GM12878 (cell line): ENCODE measurements at regions not wholly inside any gene's neighbourhood (a gene's known extent, or its start where the extent isn't known, plus 50 kb on each side); places are given as distances from the start of the nearest gene placed in this dataset.

Experiments used
- ATAC-seq: fragments of 200-7000 bp; cut with Tn5 transposase; 3 replicates; pipeline ENCODE4 v1.9.1; 2020; ENCODE audit warnings: mild to moderate bottlenecking, moderate library complexity
- BruUV-seq: library from RNA; stranded (reverse); fragments of 400-500 nt; replicated peaks from 2 replicates; lab custom pipeline; 2021; lab: Mats Ljungman, UMichigan
- CTCF ChIA-PET: fragments of 300-600 bp; sonication (Branson Sonifier 250); formaldehyde crosslinking; extraction: SDS; loops from one replicate; lab custom pipeline; 2021; ENCODE audit warnings: inconsistent platforms; lab: Yijun Ruan, JAX
- POLR2A ChIA-PET: fragments of 350-600 bp; formaldehyde crosslinking; extraction: SDS; loops from one replicate; lab custom pipeline; 2021; ENCODE audit warnings: inconsistent platforms; lab: Charles Lee
- RAD21 ChIA-PET: fragments of 300-600 bp; sonication (Branson Sonifier 250); formaldehyde crosslinking; loops from one replicate; lab custom pipeline; 2023; ENCODE audit warnings: antibody characterized with exemption; ENCODE audit not compliant: unreplicated experiment; lab: Charles Lee
- SMC1A ChIA-PET: fragments of 300-600 bp; sonication (Branson Sonifier 250); formaldehyde crosslinking; loops from one replicate; lab custom pipeline; 2023; ENCODE audit not compliant: unreplicated experiment, uncharacterized antibody; lab: Charles Lee
- DNase-seq: peaks from one replicate; pipeline ENCODE4 v3.0.0-alpha.2; 2011; ENCODE audit warnings: low read depth, low spot score
- FAIRE-seq: peaks from 3 replicates; lab custom pipeline; 2011; peaks lifted over from hg19 to GRCh38; lab: Jason Lieb, UNC
- H2AFZ ChIP-seq: 2 replicates; pipeline ENCODE4 v1.6.0; 2011; ENCODE audit warnings: low read depth, low read length, control low read depth; ENCODE audit not compliant: control insufficient read depth
- H3K27ac ChIP-seq: 2 replicates; pipeline ENCODE4 v1.5.1; 2011; ENCODE audit warnings: control low read depth; ENCODE audit not compliant: control insufficient read depth, insufficient read depth
- H3K27me3 ChIP-seq, 2 experiments: replicated peaks in 1 of 2; 2 replicates each; pipeline versions ENCODE4 v1.6.0 to v1.6.1; 2011; ENCODE audit warnings: low read length in 1 of 2; ENCODE audit not compliant: control insufficient read depth in 2 of 2, insufficient read depth in 2 of 2
- H3K36me3 ChIP-seq, 2 experiments: 2 replicates each; pipeline ENCODE4 v1.5.1; 2011; ENCODE audit warnings: low read length in 1 of 2; ENCODE audit not compliant: control insufficient read depth in 2 of 2, insufficient read depth in 2 of 2
- H3K4me1 ChIP-seq: 2 replicates; pipeline ENCODE4 v1.6.1; 2011; ENCODE audit warnings: mild to moderate bottlenecking, low read length, moderate library complexity, mixed read lengths; ENCODE audit not compliant: control insufficient read depth, insufficient read depth
- H3K4me2 ChIP-seq: 2 replicates; pipeline ENCODE4 v1.6.0; 2011; ENCODE audit warnings: control low read depth; ENCODE audit not compliant: control insufficient read depth, insufficient read depth
- H3K4me3 ChIP-seq: fragments of 200-600 bp; sonication (generic); 2 replicates; pipeline ENCODE4 v1.5.1; 2016
- H3K79me2 ChIP-seq: 2 replicates; pipeline ENCODE4 v1.6.0; 2011; ENCODE audit warnings: low read length; ENCODE audit not compliant: control insufficient read depth, insufficient read depth
- H3K9ac ChIP-seq: 2 replicates; pipeline ENCODE4 v1.8.0; 2011; ENCODE audit warnings: low read length, control low read depth, mixed read lengths; ENCODE audit not compliant: control insufficient read depth, insufficient read depth
- H3K9me3 ChIP-seq: replicated peaks from 3 replicates; pipeline ENCODE4 v1.5.1; 2011; ENCODE audit warnings: mild to moderate bottlenecking, low read length; ENCODE audit not compliant: control insufficient read depth, insufficient read depth
- H4K20me1 ChIP-seq: 2 replicates; pipeline ENCODE4 v1.6.0; 2011; ENCODE audit not compliant: control insufficient read depth, insufficient read depth
- ASH2L ChIP-seq: fragments of 300-600, 200-600 bp; sonication (generic); IDR thresholded peaks from 2 replicates; pipeline ENCODE4 v1.6.1; 2017; ENCODE audit warnings: low read depth, mild to moderate bottlenecking, borderline replicate concordance
- BCL11A ChIP-seq: IDR thresholded peaks from 2 replicates; pipeline ENCODE4 v1.6.1; 2011; ENCODE audit warnings: low read depth, low read length
- CBFB ChIP-seq: IDR thresholded peaks from 2 replicates; pipeline ENCODE4 v1.6.1; 2016; ENCODE audit warnings: antibody characterized with exemption, low read depth
- CHD2 ChIP-seq: IDR thresholded peaks from 2 replicates; pipeline ENCODE4 v1.6.1; 2011; ENCODE audit warnings: low read depth, low read length, improper control_type of control experiment, borderline replicate concordance
- FOXM1 ChIP-seq: IDR thresholded peaks from 2 replicates; pipeline ENCODE4 v1.6.1; 2012; ENCODE audit warnings: low read depth, mild to moderate bottlenecking, inconsistent platforms, low read length, moderate library complexity
- KDM1A ChIP-seq: fragments of 200-600 bp; sonication (generic); IDR thresholded peaks from 2 replicates; pipeline ENCODE4 v1.6.1; 2016; ENCODE audit warnings: borderline replicate concordance
- MEF2B ChIP-seq: fragments of 450-650 bp; IDR thresholded peaks from 2 replicates; pipeline ENCODE4 v1.6.1; 2018; ENCODE audit warnings: mild to moderate bottlenecking, moderate library complexity; ENCODE audit not compliant: partially characterized antibody, poor library complexity, severe bottlenecking
- PAX5 ChIP-seq: IDR thresholded peaks from 2 replicates; pipeline ENCODE4 v1.6.1; 2011; ENCODE audit warnings: low read depth, low read length, borderline replicate concordance
- TCF12 ChIP-seq: IDR thresholded peaks from 2 replicates; pipeline ENCODE4 v1.6.1; 2011; ENCODE audit warnings: low read depth, mild to moderate bottlenecking, low read length
- ZNF622 ChIP-seq: fragments of 450-650 bp; IDR thresholded peaks from 2 replicates; pipeline ENCODE4 v1.6.1; 2017; ENCODE audit warnings: mild to moderate bottlenecking, inconsistent platforms
- WGBS: methylation state at CpG from one replicate; pipeline ENCODE4 v1.1.6; 2016; ENCODE audit warnings: low lambda C conversion rate; ENCODE audit not compliant: insufficient replicate concordance, insufficient coverage; ENCODE audit errors: missing lambda C conversion rate; 5-methylcytosine and 5-hydroxymethylcytosine counted together
- in situ Hi-C: fragments of 300-500 bp; cut with MboI; formaldehyde crosslinking; loops from 9 replicates; pipeline ENCODE4 v1.14.3; 2018; ENCODE audit warnings: mixed read lengths
- intact Hi-C: fragments of 100-400 bp; cut with micrococcal nuclease; formaldehyde crosslinking; loops from one replicate; pipeline ENCODE4 v1.14.2; 2022; ENCODE audit not compliant: unreplicated experiment
- TF ChIP-seq, protein P1 (sequence below): fragments of 450-650 bp; formaldehyde crosslinking; IDR thresholded peaks from 2 replicates; pipeline ENCODE4 v1.4.0; 2022; ENCODE audit warnings: mild to moderate bottlenecking, moderate library complexity

- RAD21 ChIA-PET = interaction anchor here (0.9 to 8.7 kb wide), 6 partner anchors 10 to 162 kb away, joined by 4 to 93 read pairs (median 16); no protein-coding TSS in a partner anchor
- no peak for TF ChIP-seq CBFB
- no peak for TF ChIP-seq ASH2L
- no peak for TF ChIP-seq PAX5
- TF ChIP-seq FOXM1 = no peak
- TF ChIP-seq, all 136 proteins: peak for 0
- Histone ChIP-seq H4K20me1 (no peaks in the 10 kb centered on the region), H3K4me1 (peaks cover 36% of the 10 kb centered on the region), H2AFZ (peak overlapping the region; percentile 47), H3K9me3 (no peaks in the 10 kb centered on the region; the same call in 2 of the 3 replicates), H3K9ac (no peak overlapping the region), H3K36me3 (no peaks in the 10 kb centered on the region), H3K4me3 (peak overlapping the region; percentile 51), H3K27me3 (no peaks in the 10 kb centered on the region), H3K79me2 (no peaks in the 10 kb centered on the region; the same call in 1 of the 2 replicates), H3K27ac (peak overlapping the region; percentile 73; the same call in 1 of the 2 replicates), H3K4me2 (peak overlapping the region; percentile 93)
- ATAC-seq (no peak), DNase-seq (no peak), FAIRE-seq (no peak)
- BruUV-seq = no TSS peak
- CTCF ChIA-PET = interaction anchor here (0.6 kb wide), 1 partner anchor 75 kb away, joined by 3 read pairs; no protein-coding TSS in a partner anchor
- in situ Hi-C loops = no loop called here
- 16% methylated on average over 3 of the region's 3 CpGs for WGBS
- POLR2A ChIA-PET = interaction anchor here (0.8 to 3.0 kb wide), 8 partner anchors 9 to 78 kb away, joined by 3 to 30 read pairs (median 4); no protein-coding TSS in a partner anchor
- intact Hi-C loops = no loop called here
- SMC1A ChIA-PET = interaction anchor here (0.9 to 3.5 kb wide), 12 partner anchors 10 to 189 kb away, joined by 3 to 17 read pairs (median 4); no protein-coding TSS in a partner anchor
These were observed 120.0 kb upstream of the MDM1 start for GRCh38 chr12:68452078-68452715.

GRCh38 chr12:68453278-68453677 is 121.1 kb upstream of the MDM1 start:
- ChIA-PET RAD21 (interaction anchor here (8.7 kb wide), 1 partner anchor 29 kb away, joined by 93 read pairs; no protein-coding TSS in a partner anchor), CTCF (interaction anchor here (1.7 to 1.9 kb wide), 2 partner anchors 9 to 13 kb away, joined by 8 to 17 read pairs; no protein-coding TSS in a partner anchor), SMC1A (interaction anchor here (0.6 to 3.3 kb wide), 9 partner anchors 8 to 134 kb away, joined by 3 to 8 read pairs (median 3); no protein-coding TSS in a partner anchor), POLR2A (interaction anchor here (1.4 to 1.9 kb wide), 2 partner anchors 28 to 157 kb away, joined by 4 to 8 read pairs; partner anchors contain the start of gene RAP1B)
- Histone ChIP-seq H2AFZ (no peak overlapping the region), H3K9ac (no peak overlapping the region), H3K36me3 (no peaks in the 10 kb centered on the region), H3K9me3 (no peaks in the 10 kb centered on the region; the same call in 2 of the 3 replicates), H3K79me2 (no peaks in the 10 kb centered on the region; the same call in 1 of the 2 replicates), H4K20me1 (no peaks in the 10 kb centered on the region), H3K4me2 (no peak overlapping the region), H3K4me3 (no peak overlapping the region), H3K27ac (no peak overlapping the region), H3K4me1 (peaks cover 35% of the 10 kb centered on the region), H3K27me3 (no peaks in the 10 kb centered on the region)
- no peak for DNase-seq
- FAIRE-seq = no peak
- 74% methylated on average over 3 of the region's 3 CpGs for WGBS
- ATAC-seq = no peak
- intact Hi-C loops = no loop called here
- in situ Hi-C loops = no loop called here
- BruUV-seq = no TSS peak
- TF ChIP-seq, protein P1, sequence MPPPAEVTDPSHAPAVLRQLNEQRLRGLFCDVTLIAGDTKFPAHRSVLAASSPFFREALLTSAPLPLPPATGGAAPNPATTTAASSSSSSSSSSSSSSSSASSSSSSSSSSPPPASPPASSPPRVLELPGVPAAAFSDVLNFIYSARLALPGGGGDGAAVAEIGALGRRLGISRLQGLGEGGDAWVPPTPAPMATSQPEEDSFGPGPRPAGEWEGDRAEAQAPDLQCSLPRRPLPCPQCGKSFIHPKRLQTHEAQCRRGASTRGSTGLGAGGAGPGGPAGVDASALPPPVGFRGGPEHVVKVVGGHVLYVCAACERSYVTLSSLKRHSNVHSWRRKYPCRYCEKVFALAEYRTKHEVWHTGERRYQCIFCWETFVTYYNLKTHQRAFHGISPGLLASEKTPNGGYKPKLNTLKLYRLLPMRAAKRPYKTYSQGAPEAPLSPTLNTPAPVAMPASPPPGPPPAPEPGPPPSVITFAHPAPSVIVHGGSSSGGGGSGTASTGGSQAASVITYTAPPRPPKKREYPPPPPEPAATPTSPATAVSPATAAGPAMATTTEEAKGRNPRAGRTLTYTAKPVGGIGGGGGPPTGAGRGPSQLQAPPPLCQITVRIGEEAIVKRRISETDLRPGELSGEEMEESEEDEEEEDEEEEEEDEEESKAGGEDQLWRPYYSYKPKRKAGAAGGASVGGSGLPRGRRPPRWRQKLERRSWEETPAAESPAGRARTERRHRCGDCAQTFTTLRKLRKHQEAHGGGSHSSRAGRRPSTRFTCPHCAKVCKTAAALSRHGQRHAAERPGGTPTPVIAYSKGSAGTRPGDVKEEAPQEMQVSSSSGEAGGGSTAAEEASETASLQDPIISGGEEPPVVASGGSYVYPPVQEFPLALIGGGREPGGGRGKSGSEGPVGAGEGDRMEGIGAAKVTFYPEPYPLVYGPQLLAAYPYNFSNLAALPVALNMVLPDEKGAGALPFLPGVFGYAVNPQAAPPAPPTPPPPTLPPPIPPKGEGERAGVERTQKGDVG (CRISPR knock-in tag) = no peak
- TF ChIP-seq BCL11A = no peak
- TF ChIP-seq MEF2B = no peak
- TF ChIP-seq TCF12 = no peak
- TF ChIP-seq ZNF622 = no peak
- TF ChIP-seq CHD2 = no peak
- TF ChIP-seq KDM1A = no peak
